ENCODE measurements at regions not wholly inside any gene's neighbourhood (a gene's known extent, or its start where the extent isn't known, plus 50 kb on each side); places are given as distances from the start of the nearest gene placed in this dataset.

DNA sequence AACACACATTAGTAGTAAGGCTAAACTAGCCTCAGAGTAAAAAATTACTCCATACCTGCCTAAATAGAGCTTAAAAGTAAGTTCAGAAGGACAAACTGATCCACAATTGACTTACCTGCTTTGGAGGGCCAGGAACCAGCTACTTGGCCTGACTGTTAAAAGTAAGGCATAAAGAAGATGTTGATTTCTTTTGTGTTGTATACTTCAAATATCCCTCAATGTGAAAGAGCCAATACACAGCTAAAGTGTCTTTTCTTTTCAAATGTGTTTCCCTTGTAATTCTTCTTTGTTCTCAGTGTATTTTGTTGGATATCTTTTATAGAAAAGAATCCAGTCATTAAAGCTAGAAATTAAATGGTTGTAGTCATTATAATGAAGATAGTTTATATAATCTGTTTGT lies 171.1 kb downstream of the TANC2 start:
- TF ChIP-seq, protein P1, sequence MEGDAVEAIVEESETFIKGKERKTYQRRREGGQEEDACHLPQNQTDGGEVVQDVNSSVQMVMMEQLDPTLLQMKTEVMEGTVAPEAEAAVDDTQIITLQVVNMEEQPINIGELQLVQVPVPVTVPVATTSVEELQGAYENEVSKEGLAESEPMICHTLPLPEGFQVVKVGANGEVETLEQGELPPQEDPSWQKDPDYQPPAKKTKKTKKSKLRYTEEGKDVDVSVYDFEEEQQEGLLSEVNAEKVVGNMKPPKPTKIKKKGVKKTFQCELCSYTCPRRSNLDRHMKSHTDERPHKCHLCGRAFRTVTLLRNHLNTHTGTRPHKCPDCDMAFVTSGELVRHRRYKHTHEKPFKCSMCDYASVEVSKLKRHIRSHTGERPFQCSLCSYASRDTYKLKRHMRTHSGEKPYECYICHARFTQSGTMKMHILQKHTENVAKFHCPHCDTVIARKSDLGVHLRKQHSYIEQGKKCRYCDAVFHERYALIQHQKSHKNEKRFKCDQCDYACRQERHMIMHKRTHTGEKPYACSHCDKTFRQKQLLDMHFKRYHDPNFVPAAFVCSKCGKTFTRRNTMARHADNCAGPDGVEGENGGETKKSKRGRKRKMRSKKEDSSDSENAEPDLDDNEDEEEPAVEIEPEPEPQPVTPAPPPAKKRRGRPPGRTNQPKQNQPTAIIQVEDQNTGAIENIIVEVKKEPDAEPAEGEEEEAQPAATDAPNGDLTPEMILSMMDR (conservative IDR thresholded peaks at IDR 0.05; ENCODE audit: low read length): no peak
- no peak for TF ChIP-seq EZH2phosphoT487 (IDR thresholded peaks at IDR 0.05; ENCODE audit: borderline replicate concordance)
